A549 (cell line): ENCODE measurements at regions not wholly inside any gene's neighbourhood (a gene's known extent, or its start where the extent isn't known, plus 50 kb on each side); places are given as distances from the start of the nearest gene placed in this dataset.

Experiments
- ATAC-seq, 2 experiments: fragments of 200-7000 bp in 1 of 2; fragments of >200 bp in 1 of 2; cut with Nextera tagmentation in 1 of 2; cut with Tn5 transposase in 1 of 2; 3 replicates each; pipeline versions ENCODE4 v1.8.0 to v1.9.1; 2018 to 2020; ENCODE audit warnings: mild to moderate bottlenecking in 1 of 2, moderate library complexity in 1 of 2
- CTCF ChIA-PET: fragments of 300-600 bp; sonication (Branson Sonifier 250); formaldehyde crosslinking; extraction: SDS; loops from one replicate; lab custom pipeline; 2021; ENCODE audit warnings: antibody characterized with exemption, inconsistent platforms; lab: Yijun Ruan, JAX
- POLR2A ChIA-PET: fragments of 350-600 bp; formaldehyde crosslinking; extraction: SDS; loops from one replicate; lab custom pipeline; 2021; ENCODE audit warnings: antibody characterized with exemption, inconsistent platforms; lab: Yijun Ruan, JAX
- DNase-seq, 2 experiments: peaks; one replicate each; pipeline versions ENCODE4 v3.0.0 to v3.0.0-alpha.2; 2011 to 2016; ENCODE audit warnings: low read depth in 1 of 2, low spot score in 1 of 2
- FAIRE-seq: peaks from 2 replicates; lab custom pipeline; 2011; peaks lifted over from hg19 to GRCh38; lab: Jason Lieb, UNC
- H3K27ac ChIP-seq, 2 experiments: fragments of >200 bp; sonication (Bioruptor Twin); formaldehyde crosslinking; 3 replicates each; pipeline ENCODE4 v1.5.1; 2016 to 2017
- H3K4me1 ChIP-seq: fragments of >200 bp; sonication (Bioruptor Twin); formaldehyde crosslinking; 3 replicates; pipeline ENCODE4 v1.6.1; 2016
- H3K4me2 ChIP-seq: fragments of >200 bp; sonication (Bioruptor Twin); formaldehyde crosslinking; 3 replicates; pipeline ENCODE4 v1.6.1; 2016
- H3K4me3 ChIP-seq: fragments of >200 bp; sonication (Bioruptor Twin); formaldehyde crosslinking; 3 replicates; pipeline ENCODE4 v1.5.1; 2016
- H3K9me3 ChIP-seq: fragments of >200 bp; sonication (Bioruptor Twin); formaldehyde crosslinking; 3 replicates; pipeline ENCODE4 v1.6.1; 2016
- CBX2 ChIP-seq: fragments of 200-600 bp; sonication (generic); IDR thresholded peaks from 2 replicates; pipeline ENCODE4 v1.6.1; 2016; ENCODE audit warnings: low read depth, mild to moderate bottlenecking, borderline replicate concordance
- CBX8 ChIP-seq: fragments of 200-600 bp; sonication (generic); IDR thresholded peaks from 2 replicates; pipeline ENCODE4 v1.6.1; 2016
- CHD2 ChIP-seq: fragments of 150-350 bp; IDR thresholded peaks from 2 replicates; pipeline ENCODE4 v1.6.1; 2014; ENCODE audit warnings: low read length; ENCODE audit not compliant: partially characterized antibody
- CHD4 ChIP-seq: fragments of 200-600 bp; sonication (generic); IDR thresholded peaks from 2 replicates; pipeline ENCODE4 v1.6.1; 2016; ENCODE audit warnings: antibody characterized with exemption, mild to moderate bottlenecking, borderline replicate concordance
- E2F6 ChIP-seq: IDR thresholded peaks from 2 replicates; pipeline ENCODE4 v1.6.1; 2012; ENCODE audit warnings: low read depth, borderline replicate concordance
- EP300 ChIP-seq, 2 experiments: fragments of >200 bp; sonication (Bioruptor Twin); formaldehyde crosslinking; IDR thresholded peaks; 2 replicates in 1 of 2; 3 replicates in 1 of 2; pipeline ENCODE4 v1.6.1; 2016 to 2017
- ESRRA ChIP-seq: fragments of 150-350 bp; IDR thresholded peaks from 2 replicates; pipeline ENCODE4 v1.6.1; 2014; ENCODE audit warnings: mild to moderate bottlenecking, low read length, borderline replicate concordance
- FOSB ChIP-seq: fragments of 250-450 bp; sonication (Bioruptor Pico); IDR thresholded peaks from 2 replicates; pipeline ENCODE4 v1.5.0; 2020; ENCODE audit warnings: mild to moderate bottlenecking, moderate library complexity
- FOSL2 ChIP-seq, 2 experiments: fragments of 450-650 bp in 1 of 2; fragments of >200 bp in 1 of 2; sonication (Bioruptor Twin) in 1 of 2; formaldehyde crosslinking; IDR thresholded peaks; 2 replicates each; pipeline versions ENCODE4 v1.5.0 to v1.6.1; 2016 to 2020; ENCODE audit warnings: mild to moderate bottlenecking in 1 of 2, moderate library complexity in 1 of 2
- HDAC2 ChIP-seq: fragments of 200-600 bp; sonication (generic); IDR thresholded peaks from 2 replicates; pipeline ENCODE4 v1.6.1; 2016
- HES2 ChIP-seq: fragments of >200 bp; sonication (Bioruptor Twin); formaldehyde crosslinking; IDR thresholded peaks from 2 replicates; pipeline ENCODE4 v1.6.1; 2016
- HMGXB4 ChIP-seq: fragments of 250-450 bp; sonication (Bioruptor Pico); IDR thresholded peaks from 2 replicates; pipeline ENCODE4 v1.5.0; 2021; ENCODE audit warnings: mild to moderate bottlenecking, moderate library complexity, borderline replicate concordance
- JUN ChIP-seq, 2 experiments: fragments of >200 bp; sonication (Bioruptor Twin); formaldehyde crosslinking; IDR thresholded peaks; 2 replicates in 1 of 2; 3 replicates in 1 of 2; pipeline ENCODE4 v1.6.1; 2016 to 2017
- MAX ChIP-seq: IDR thresholded peaks from 2 replicates; pipeline ENCODE4 v1.6.1; 2012
- MAZ ChIP-seq: fragments of 150-350 bp; IDR thresholded peaks from 2 replicates; pipeline ENCODE4 v1.6.1; 2014; ENCODE audit warnings: antibody characterized with exemption, low read depth, low read length, borderline replicate concordance
- NFE2L2 ChIP-seq: fragments of 150-350 bp; conservative IDR thresholded peaks from 2 replicates; pipeline ENCODE4 v1.6.1; 2014; ENCODE audit warnings: low read length
- NPAS2 ChIP-seq: fragments of 250-450 bp; sonication (Bioruptor Pico); IDR thresholded peaks from 2 replicates; pipeline ENCODE4 v1.8.0; 2022; ENCODE audit warnings: mild to moderate bottlenecking, moderate library complexity, borderline replicate concordance
- NR3C1 ChIP-seq: fragments of >200 bp; sonication (Bioruptor Twin); formaldehyde crosslinking; IDR thresholded peaks from 3 replicates; pipeline ENCODE4 v1.6.1; 2017
- PBX3 ChIP-seq: IDR thresholded peaks from 2 replicates; pipeline ENCODE4 v1.6.1; 2012
- PHF8 ChIP-seq: fragments of 200-600 bp; sonication (generic); IDR thresholded peaks from 2 replicates; pipeline ENCODE4 v1.6.1; 2016; ENCODE audit warnings: low read depth, mild to moderate bottlenecking, antibody characterized with exemption, moderate library complexity, borderline replicate concordance
- POLR2A ChIP-seq: IDR thresholded peaks from 2 replicates; pipeline ENCODE4 v1.6.1; 2012; ENCODE audit warnings: mild to moderate bottlenecking, low read length
- POLR2AphosphoS2 ChIP-seq: conservative IDR thresholded peaks from 2 replicates; pipeline ENCODE4 v1.6.1; 2012; ENCODE audit warnings: low read length, improper control_type of control experiment, inconsistent platforms
- RARB ChIP-seq: fragments of 250-450 bp; sonication (Bioruptor Pico); IDR thresholded peaks from 2 replicates; pipeline ENCODE4 v1.8.0; 2021; ENCODE audit warnings: mild to moderate bottlenecking, moderate library complexity
- RCOR1 ChIP-seq: fragments of 150-350 bp; IDR thresholded peaks from 2 replicates; pipeline ENCODE4 v1.6.1; 2014; ENCODE audit warnings: antibody characterized with exemption, low read length, low read depth
- SMC3 ChIP-seq: fragments of >200 bp; sonication (Bioruptor Twin); formaldehyde crosslinking; IDR thresholded peaks from 3 replicates; pipeline ENCODE4 v1.6.1; 2018; ENCODE audit warnings: inconsistent platforms
- TFCP2L1 ChIP-seq: fragments of 250-450 bp; sonication (Bioruptor Pico); IDR thresholded peaks from 2 replicates; pipeline ENCODE4 v1.5.0; 2021; ENCODE audit warnings: mild to moderate bottlenecking
- ZC3H11A ChIP-seq: fragments of 450-650 bp; IDR thresholded peaks from 2 replicates; pipeline ENCODE4 v1.6.1; 2014; ENCODE audit warnings: antibody characterized with exemption, mild to moderate bottlenecking
- ZFP36 ChIP-seq: fragments of 450-650 bp; IDR thresholded peaks from 2 replicates; pipeline ENCODE4 v1.6.1; 2014; ENCODE audit warnings: borderline replicate concordance; ENCODE audit not compliant: partially characterized antibody
- ZSCAN20 ChIP-seq: fragments of 250-450 bp; sonication (Bioruptor Pico); IDR thresholded peaks from 2 replicates; pipeline ENCODE4 v1.8.0; 2022; ENCODE audit warnings: mild to moderate bottlenecking, moderate library complexity
- WGBS: methylation state at CpG from one replicate; pipeline ENCODE4 v1.1.6; 2017; ENCODE audit errors: missing lambda C conversion rate; 5-methylcytosine and 5-hydroxymethylcytosine counted together

GRCh38 chr4:112916868-112917267 is 132.6 kb upstream of the ANK2 start:
- DNase-seq = no peak
- ChIA-PET POLR2A (no interaction called here), CTCF (no interaction called here)
- no peak for TF ChIP-seq HDAC2
- no peak for TF ChIP-seq JUN (IDR thresholded peaks at IDR 0.05)
- no peak for TF ChIP-seq POLR2A
- TF ChIP-seq EP300 (IDR thresholded peaks at IDR 0.05) = no peak
- TF ChIP-seq MAZ = no peak
- TF ChIP-seq NPAS2 (CRISPR knock-in tag) = no peak
- no peak for TF ChIP-seq E2F6
- TF ChIP-seq POLR2AphosphoS2 = no peak
- no peak for TF ChIP-seq ZSCAN20 (CRISPR knock-in tag)
- TF ChIP-seq ZC3H11A = no peak
- no peak for TF ChIP-seq PHF8
- no peak for TF ChIP-seq CBX2
- no peak for TF ChIP-seq RARB (CRISPR knock-in tag)
- no peak for TF ChIP-seq PBX3
- no peak for TF ChIP-seq HMGXB4 (CRISPR knock-in tag)
- TF ChIP-seq ZFP36 = no peak
- no peak for ATAC-seq
- no peak overlapping the region for H3K4me3 ChIP-seq
- WGBS = 29% methylated on average over 3 of the region's 3 CpGs
- no peak for FAIRE-seq
- H3K4me2 ChIP-seq = no peak overlapping the region
- H3K9me3 ChIP-seq = no peaks in the 10 kb centered on the region
- no peaks in the 10 kb centered on the region for H3K4me1 ChIP-seq
- no peak overlapping the region for H3K27ac ChIP-seq

GRCh38 chr4:112923516-112923915 is 125.9 kb upstream of the ANK2 start:
- POLR2A ChIA-PET = interaction anchor here (0.8 kb wide), 1 partner anchor 15 kb away, joined by 3 read pairs; no protein-coding TSS in a partner anchor
- H3K4me2 ChIP-seq = no peak overlapping the region
- no peak overlapping the region for H3K4me3 ChIP-seq
- no peak for FAIRE-seq
- H3K27ac ChIP-seq = no peak overlapping the region
- CTCF ChIA-PET = interaction anchor here (0.9 kb wide), 1 partner anchor 12 kb away, joined by 3 read pairs; no protein-coding TSS in a partner anchor
- H3K4me1 ChIP-seq = no peaks in the 10 kb centered on the region
- 43% methylated on average over 1 of the region's 1 CpG for WGBS
- TF ChIP-seq MAZ (no peak), FOSL2 (IDR thresholded peaks at IDR 0.05) (no peak), FOSL2 (CRISPR knock-in tag; IDR thresholded peaks at IDR 0.05) (no peak), HMGXB4 (CRISPR knock-in tag) (no peak), SMC3 (no peak), ESRRA (no peak), TFCP2L1 (CRISPR knock-in tag) (no peak), HES2 (no peak), FOSB (CRISPR knock-in tag) (no peak), ZC3H11A (no peak), NPAS2 (CRISPR knock-in tag) (no peak), CBX8 (no peak), RCOR1 (no peak), NFE2L2 (no peak), HDAC2 (no peak), NR3C1 (no peak), MAX (no peak), CHD2 (no peak), CHD4 (no peak)
- DNase-seq = no peak
- no peak for ATAC-seq
- no peaks in the 10 kb centered on the region for H3K9me3 ChIP-seq
